GM13976 (cell line): ENCODE measurements at regions not wholly inside any gene's neighbourhood (a gene's known extent, or its start where the extent isn't known, plus 50 kb on each side); places are given as distances from the start of the nearest gene placed in this dataset.

Experiments
- DNase-seq: peaks from one replicate; pipeline ENCODE4 v3.0.0; 2012; ENCODE audit warnings: low spot score
- in situ Hi-C: fragments of 300-500 bp; cut with MboI; formaldehyde crosslinking; loops from one replicate; pipeline ENCODE4 v1.12.0; 2022; ENCODE audit warnings: low sequenced_read_pairs, mixed read lengths, inconsistent platforms; ENCODE audit not compliant: unreplicated experiment
- TF ChIP-seq, protein P1 (sequence below): IDR thresholded peaks from 2 replicates; pipeline ENCODE4 v1.5.1; 2012; ENCODE audit warnings: borderline replicate concordance, mild to moderate bottlenecking; ENCODE audit not compliant: insufficient read depth; ENCODE audit errors: extremely low read depth, missing control alignments, control extremely low read depth

DNA sequence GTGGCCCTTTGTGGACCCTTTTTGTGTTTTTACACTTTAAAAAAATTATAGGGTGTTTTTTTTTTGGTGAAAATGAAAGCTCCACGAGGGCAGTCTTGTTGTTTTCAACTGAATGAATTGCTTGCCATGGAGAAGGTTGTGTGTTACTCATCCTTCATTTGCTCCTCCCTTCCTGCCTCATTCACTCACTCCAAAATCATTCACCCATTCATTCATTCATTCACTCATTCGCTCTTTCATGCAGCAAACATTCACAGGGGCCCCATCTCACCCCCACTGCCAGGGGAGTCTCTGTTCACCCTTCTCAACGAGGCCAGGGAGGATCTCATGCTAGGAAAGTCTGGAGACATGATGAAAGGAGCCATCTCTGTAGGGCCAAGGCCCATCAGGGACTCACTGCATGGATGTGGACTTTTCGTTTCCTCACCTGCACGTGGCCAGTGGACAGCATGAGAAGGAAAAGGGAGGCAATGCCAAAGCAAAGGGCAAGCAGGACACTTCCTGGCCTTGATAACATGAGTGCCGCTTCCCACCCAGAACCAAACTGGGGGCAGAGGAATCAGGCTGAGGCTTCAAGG is 62.8 kb upstream of the COL13A1 start:
- DNase-seq, result no peak
- TF ChIP-seq, protein P1, sequence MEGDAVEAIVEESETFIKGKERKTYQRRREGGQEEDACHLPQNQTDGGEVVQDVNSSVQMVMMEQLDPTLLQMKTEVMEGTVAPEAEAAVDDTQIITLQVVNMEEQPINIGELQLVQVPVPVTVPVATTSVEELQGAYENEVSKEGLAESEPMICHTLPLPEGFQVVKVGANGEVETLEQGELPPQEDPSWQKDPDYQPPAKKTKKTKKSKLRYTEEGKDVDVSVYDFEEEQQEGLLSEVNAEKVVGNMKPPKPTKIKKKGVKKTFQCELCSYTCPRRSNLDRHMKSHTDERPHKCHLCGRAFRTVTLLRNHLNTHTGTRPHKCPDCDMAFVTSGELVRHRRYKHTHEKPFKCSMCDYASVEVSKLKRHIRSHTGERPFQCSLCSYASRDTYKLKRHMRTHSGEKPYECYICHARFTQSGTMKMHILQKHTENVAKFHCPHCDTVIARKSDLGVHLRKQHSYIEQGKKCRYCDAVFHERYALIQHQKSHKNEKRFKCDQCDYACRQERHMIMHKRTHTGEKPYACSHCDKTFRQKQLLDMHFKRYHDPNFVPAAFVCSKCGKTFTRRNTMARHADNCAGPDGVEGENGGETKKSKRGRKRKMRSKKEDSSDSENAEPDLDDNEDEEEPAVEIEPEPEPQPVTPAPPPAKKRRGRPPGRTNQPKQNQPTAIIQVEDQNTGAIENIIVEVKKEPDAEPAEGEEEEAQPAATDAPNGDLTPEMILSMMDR, result no peak
- in situ Hi-C loops, result no loop called here

DNA sequence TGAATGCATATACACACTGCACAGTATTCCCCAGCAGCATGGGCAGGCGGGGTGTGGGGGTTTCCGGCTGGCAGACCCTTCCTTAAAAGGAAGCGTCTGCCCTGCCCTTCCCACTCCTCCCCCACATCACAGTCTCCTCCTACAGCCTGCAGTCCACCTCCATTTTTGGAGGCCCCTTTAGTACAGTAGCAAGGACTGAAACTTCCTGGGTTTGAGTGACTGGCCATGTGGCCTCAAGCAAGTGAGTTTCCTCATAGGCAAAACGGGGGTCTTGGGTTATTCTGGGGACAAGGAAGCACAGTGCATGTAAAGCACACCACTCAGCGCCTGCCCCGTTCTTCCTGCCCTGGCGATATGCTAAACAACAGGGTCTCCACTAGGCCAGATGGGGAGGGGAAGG is 62.1 kb upstream of the COL13A1 start:
- DNase-seq, result no peak

DNA sequence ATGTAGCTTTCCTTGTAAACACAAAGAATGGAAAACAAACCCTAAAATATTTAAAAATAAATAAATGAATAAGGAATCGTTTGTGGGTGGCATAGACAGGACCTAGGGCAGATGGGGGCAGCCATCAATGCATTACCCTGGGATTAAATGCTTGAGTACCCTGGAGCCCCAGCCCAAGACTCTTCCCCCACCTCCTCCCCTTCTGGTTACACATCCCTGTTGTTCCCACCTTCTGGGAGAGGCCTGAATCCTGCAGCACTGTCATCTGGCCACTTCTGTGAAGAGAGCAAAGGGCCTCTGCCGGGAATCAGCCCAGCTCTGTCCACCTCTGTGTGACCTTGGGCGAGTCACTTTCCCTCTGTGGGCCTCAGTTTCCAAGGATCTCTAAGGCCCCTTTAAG is 61.6 kb upstream of the COL13A1 start:
- DNase-seq, result no peak
- in situ Hi-C loops, result no loop called here
- TF ChIP-seq, protein P1, result no peak

More for the DNA sequence above, 62.1 kb upstream of the COL13A1 start:
- TF ChIP-seq, protein P1, result no peak
- in situ Hi-C loops, result no loop called here

DNA sequence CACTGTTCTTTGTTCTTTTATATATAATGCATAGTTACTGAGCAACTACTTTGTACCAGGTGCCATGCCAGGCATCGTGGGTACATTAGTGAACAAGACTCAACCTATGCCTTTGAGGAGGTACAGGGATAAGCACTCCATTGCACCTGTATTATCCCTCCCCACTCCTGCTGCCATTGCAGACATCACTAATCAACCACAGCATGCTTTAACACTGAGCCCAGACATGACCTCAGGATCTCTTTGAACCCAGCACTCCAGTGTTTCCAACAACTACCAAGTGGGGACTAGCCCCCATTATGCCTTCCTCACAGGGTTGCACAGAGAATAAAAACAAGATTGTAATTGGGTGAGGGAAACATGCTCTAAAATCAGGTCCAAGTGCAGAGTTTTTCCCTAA is 60.5 kb upstream of the COL13A1 start:
- DNase-seq, result no peak
- TF ChIP-seq, protein P1, result no peak
- in situ Hi-C loops, result no loop called here

DNA sequence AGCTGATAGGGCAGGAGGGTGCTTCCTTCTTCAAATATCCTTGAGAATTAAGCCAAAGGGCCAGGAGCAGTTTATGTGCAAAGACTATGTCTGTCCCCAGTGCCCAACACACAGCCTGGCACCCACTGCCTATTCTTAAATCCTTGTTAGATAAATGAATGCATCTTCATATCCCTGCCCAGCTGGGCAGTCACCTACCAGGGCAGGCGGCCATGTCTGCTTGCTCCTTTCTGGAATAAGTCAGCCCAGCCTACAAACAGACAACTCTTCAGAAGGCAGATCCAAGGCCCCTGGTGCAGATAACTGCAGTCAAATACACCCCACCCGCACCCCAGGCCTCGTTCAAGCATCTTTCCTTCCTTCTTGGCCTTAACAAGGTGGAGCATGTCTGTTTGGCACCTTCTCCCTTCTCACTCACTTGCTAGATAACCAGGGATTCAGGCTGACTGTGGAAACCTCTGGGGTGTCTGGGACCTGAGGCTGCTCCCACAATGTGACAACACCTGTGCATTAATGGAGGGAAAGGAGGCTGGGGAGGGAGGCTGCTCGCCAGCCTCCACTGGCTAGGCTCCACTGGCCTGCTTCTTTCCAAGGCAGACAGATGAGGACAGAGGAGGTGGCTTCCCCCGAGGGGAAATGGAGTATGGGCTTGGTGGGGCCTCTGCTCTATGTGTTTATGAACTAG is 59.9 kb upstream of the COL13A1 start:
- in situ Hi-C loops, result no loop called here
- DNase-seq, result no peak
- TF ChIP-seq, protein P1, result no peak

DNA sequence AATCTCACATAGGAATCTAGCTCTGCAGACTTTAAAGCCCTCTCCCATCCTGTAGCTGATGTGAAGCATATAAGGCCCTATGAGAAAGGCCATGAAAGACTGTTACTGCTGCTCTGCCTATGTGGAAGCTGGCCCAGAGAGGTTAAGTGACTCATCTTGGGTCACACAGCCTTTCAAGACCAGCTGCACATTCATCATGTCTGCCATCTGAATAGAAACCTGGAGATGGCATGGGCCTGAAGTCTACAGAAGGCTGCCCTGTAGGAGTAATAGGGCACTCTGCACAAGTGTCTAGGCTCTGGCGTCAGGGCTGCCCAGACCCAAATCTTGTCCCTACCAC is 59.4 kb upstream of the COL13A1 start:
- DNase-seq, result no peak

More for the DNA sequence above, 59.4 kb upstream of the COL13A1 start:
- TF ChIP-seq, protein P1, result no peak
- in situ Hi-C loops, result no loop called here
